ENCODE measurements at regions not wholly inside any gene's neighbourhood (a gene's known extent, or its start where the extent isn't known, plus 50 kb on each side); places are given as distances from the start of the nearest gene placed in this dataset.
"Not testable (repeated sequence)": the region's sequence is repeated elsewhere in the genome, so short reads cannot be mapped to it uniquely, and the experiment has no call there.

- TF ChIP-seq CTCF (IDR thresholded peaks at IDR 0.05; ENCODE audit: control insufficient read depth, insufficient read depth, low read depth, low read length, missing control alignments) = no peak
- no peak overlapping the region for H3K4me3 ChIP-seq (ENCODE audit: control insufficient read depth, low read depth, low read length)
- DNase-seq (ENCODE audit: low read depth) = no peak
These were observed 406.7 kb upstream of the ONECUT1 start for GRCh38 chr15:53196788-53197187.

GRCh38 chr15:53196242-53196641 lies 406.1 kb upstream of the ONECUT1 start:
- no peak for TF ChIP-seq CTCF (IDR thresholded peaks at IDR 0.05; ENCODE audit: control insufficient read depth, insufficient read depth, low read depth, low read length, missing control alignments)
- no peak overlapping the region for H3K4me3 ChIP-seq (ENCODE audit: control insufficient read depth, low read depth, low read length)
- DNase-seq (ENCODE audit: low read depth) = no peak

- DNase-seq (ENCODE audit: low read depth) = no peak
- H3K4me3 ChIP-seq (ENCODE audit: control insufficient read depth, low read depth, low read length) = no peak overlapping the region
- TF ChIP-seq CTCF (IDR thresholded peaks at IDR 0.05; ENCODE audit: control insufficient read depth, insufficient read depth, low read depth, low read length, missing control alignments) = no peak
These were observed 403.0 kb upstream of the ONECUT1 start for GRCh38 chr15:53193149-53193548.

DNA sequence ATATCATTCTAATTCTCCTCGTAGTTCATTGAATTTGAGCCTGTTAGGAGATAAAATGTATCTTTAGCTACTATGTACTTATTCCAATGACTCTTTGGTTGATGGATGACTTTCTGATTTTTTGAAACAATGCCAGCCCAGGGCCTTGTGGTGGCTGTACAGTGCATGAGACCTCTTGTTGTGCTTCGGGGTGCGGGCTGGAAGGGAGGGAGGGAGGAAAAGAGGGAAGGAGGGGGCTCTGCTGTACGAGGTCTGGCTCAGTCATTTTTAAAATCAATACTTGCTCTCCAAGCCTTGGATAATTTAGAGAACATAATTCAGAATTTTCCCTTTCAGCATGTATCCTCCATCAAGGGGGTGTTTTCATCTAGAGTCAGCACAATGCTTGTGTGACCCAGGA lies 399.7 kb upstream of the ONECUT1 start:
- TF ChIP-seq CTCF (IDR thresholded peaks at IDR 0.05; ENCODE audit: control insufficient read depth, insufficient read depth, low read depth, low read length, missing control alignments) = no peak
- no peak for DNase-seq (ENCODE audit: low read depth)
- H3K4me3 ChIP-seq (ENCODE audit: control insufficient read depth, low read depth, low read length) = no peak overlapping the region

GRCh38 chr15:53183449-53183848 lies 393.3 kb upstream of the ONECUT1 start:
- DNase-seq (ENCODE audit: low read depth) = not testable (repeated sequence)

DNA sequence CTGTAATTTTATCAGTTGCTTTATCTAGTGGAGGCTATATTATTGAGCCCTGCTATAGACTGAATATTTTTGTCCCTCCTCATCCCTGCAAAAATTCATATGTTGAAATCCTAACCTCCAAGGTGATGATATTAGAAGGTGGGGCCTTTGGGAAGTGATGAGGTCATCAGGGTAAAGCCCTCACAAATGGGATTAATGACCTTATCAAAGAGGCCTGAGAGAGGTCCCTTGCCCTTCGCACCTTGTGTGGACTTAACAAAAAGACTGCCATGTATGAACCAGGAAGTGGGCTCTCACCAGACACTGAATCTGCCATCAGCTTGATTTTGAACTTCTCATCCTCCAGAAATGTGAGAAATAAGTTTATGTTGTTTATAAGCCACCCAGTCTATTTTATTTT lies 381.4 kb upstream of the ONECUT1 start:
- DNase-seq (ENCODE audit: low read depth) = no peak
- no peak for TF ChIP-seq CTCF (IDR thresholded peaks at IDR 0.05; ENCODE audit: control insufficient read depth, insufficient read depth, low read depth, low read length, missing control alignments)
- H3K4me3 ChIP-seq (ENCODE audit: control insufficient read depth, low read depth, low read length) = no peak overlapping the region

More at GRCh38 chr15:53183449-53183848, 393.3 kb upstream of the ONECUT1 start:
- not testable (repeated sequence) for H3K4me3 ChIP-seq (ENCODE audit: control insufficient read depth, low read depth, low read length)

- no peak for DNase-seq (ENCODE audit: low read depth)
- TF ChIP-seq CTCF (IDR thresholded peaks at IDR 0.05; ENCODE audit: control insufficient read depth, insufficient read depth, low read depth, low read length, missing control alignments) = no peak
These were observed 376.6 kb upstream of the ONECUT1 start for GRCh38 chr15:53166684-53167201.

More at GRCh38 chr15:53166684-53167201, 376.6 kb upstream of the ONECUT1 start:
- no peak overlapping the region for H3K4me3 ChIP-seq (ENCODE audit: control insufficient read depth, low read depth, low read length)
